ENCODE measurements at regions not wholly inside any gene's neighbourhood (a gene's known extent, or its start where the extent isn't known, plus 50 kb on each side); places are given as distances from the start of the nearest gene placed in this dataset.

DNA sequence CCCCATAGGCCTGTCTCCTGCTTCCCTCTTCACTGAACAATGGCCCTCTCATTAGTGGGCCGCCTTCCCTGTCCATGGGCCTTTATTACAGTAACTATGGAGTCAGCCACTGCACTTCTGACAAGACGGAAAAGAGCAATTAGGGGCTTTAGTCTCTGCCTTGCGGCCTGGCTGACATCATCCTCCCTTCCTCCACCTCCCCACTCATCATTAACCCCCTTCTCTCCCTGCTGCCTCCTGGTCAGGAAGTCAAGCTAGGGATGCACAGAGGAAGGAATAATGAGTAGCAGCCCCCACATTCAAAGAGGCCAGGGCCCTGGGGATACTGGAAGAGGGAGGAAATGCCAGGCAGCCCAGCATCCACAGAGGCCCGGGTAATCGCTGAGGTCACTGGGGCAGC, 101.6 kb upstream of the PLXNA4 start:
- TF ChIP-seq POLR2A (IDR thresholded peaks at IDR 0.05) (no peak), CTCF (IDR thresholded peaks at IDR 0.05) (no peak)

Measured in prostate gland (tissue), 2 donors.